Peyer's patch (tissue), 4 donors: ENCODE measurements at regions not wholly inside any gene's neighbourhood (a gene's known extent, or its start where the extent isn't known, plus 50 kb on each side); places are given as distances from the start of the nearest gene placed in this dataset.

Source experiments
- CTCF ChIP-seq, 6 experiments: fragments of 450-650 bp in 4 of 6; fragments of 200-600 bp in 2 of 6; sonication (generic) in 1 of 6; IDR thresholded peaks; one replicate each; pipeline ENCODE4 v1.5.1; 2017 to 2019; ENCODE audit warnings: antibody characterized with exemption in 6 of 6, mild to moderate bottlenecking in 3 of 6, moderate library complexity in 1 of 6
- POLR2A ChIP-seq, 2 donors: fragments of 450-650 bp; IDR thresholded peaks; one replicate each; pipeline ENCODE4 v1.5.1; 2017; ENCODE audit warnings: antibody characterized with exemption in 2 of 2, mild to moderate bottlenecking in 2 of 2, moderate library complexity in 2 of 2

- TF ChIP-seq POLR2A (IDR thresholded peaks at IDR 0.05) (no peak), CTCF (IDR thresholded peaks at IDR 0.05) (no peak)
Measured at GRCh38 chr12:25740617-25741016, 187.5 kb upstream of the LMNTD1 start.
